ENCODE measurements at regions not wholly inside any gene's neighbourhood (a gene's known extent, or its start where the extent isn't known, plus 50 kb on each side); places are given as distances from the start of the nearest gene placed in this dataset.
"Not testable (repeated sequence)": the region's sequence is repeated elsewhere in the genome, so short reads cannot be mapped to it uniquely, and the experiment has no call there.

DNA sequence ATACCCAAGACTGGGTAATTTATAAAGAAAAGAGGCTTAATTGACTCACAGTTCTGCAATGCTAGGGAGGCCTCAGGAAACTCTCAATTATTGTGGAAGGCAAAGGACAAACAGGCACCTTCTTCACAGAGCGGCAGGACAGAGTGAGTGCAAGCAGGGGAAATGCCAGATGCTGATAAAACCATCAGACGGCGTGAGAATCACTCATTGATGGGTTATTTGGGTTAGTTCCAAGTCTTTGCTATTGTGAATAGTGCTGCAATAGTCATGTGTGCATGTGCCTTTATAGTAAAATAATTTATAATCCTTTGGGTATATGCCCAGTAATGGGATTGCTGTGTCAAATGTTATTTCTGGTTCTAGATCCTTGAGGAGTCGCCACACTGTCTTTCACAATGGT, 830.3 kb upstream of the GRM7 start:
- TF ChIP-seq, protein P1, sequence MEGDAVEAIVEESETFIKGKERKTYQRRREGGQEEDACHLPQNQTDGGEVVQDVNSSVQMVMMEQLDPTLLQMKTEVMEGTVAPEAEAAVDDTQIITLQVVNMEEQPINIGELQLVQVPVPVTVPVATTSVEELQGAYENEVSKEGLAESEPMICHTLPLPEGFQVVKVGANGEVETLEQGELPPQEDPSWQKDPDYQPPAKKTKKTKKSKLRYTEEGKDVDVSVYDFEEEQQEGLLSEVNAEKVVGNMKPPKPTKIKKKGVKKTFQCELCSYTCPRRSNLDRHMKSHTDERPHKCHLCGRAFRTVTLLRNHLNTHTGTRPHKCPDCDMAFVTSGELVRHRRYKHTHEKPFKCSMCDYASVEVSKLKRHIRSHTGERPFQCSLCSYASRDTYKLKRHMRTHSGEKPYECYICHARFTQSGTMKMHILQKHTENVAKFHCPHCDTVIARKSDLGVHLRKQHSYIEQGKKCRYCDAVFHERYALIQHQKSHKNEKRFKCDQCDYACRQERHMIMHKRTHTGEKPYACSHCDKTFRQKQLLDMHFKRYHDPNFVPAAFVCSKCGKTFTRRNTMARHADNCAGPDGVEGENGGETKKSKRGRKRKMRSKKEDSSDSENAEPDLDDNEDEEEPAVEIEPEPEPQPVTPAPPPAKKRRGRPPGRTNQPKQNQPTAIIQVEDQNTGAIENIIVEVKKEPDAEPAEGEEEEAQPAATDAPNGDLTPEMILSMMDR (IDR thresholded peaks at IDR 0.05; ENCODE audit: low read length), result not testable (repeated sequence)
- not testable (repeated sequence) for TF ChIP-seq EZH2 (optimal IDR thresholded peaks at IDR 0.05; ENCODE audit: low read depth, low read length)
